ENCODE measurements at regions not wholly inside any gene's neighbourhood (a gene's known extent, or its start where the extent isn't known, plus 50 kb on each side); places are given as distances from the start of the nearest gene placed in this dataset.

GRCh38 chr15:38040615-38041014, 106.2 kb downstream of the TMCO5A start:
- CTCF ChIA-PET = no interaction called here
- H2AFZ ChIP-seq (ENCODE audit: low read depth, low read length, poor library complexity, severe bottlenecking) = no peak overlapping the region

GRCh38 chr15:38041576-38041975, 107.1 kb downstream of the TMCO5A start:
- Histone ChIP-seq H3K36me3 (ENCODE audit: control insufficient read depth in 1 of 2, insufficient read depth in 2 of 2, low read length in 2 of 2) (no peaks in the 10 kb centered on the region), H3K27ac (ENCODE audit: low read depth, low read length) (no peak overlapping the region), H2AFZ (ENCODE audit: low read depth, low read length, poor library complexity, severe bottlenecking) (no peak overlapping the region), H3K9ac (ENCODE audit: low read length) (no peak overlapping the region), H3K79me2 (ENCODE audit: insufficient read depth, low read length) (no peaks in the 10 kb centered on the region), H3K9me3 (ENCODE audit: control insufficient read depth in 1 of 2, insufficient read depth in 1 of 2, low read depth in 1 of 2, low read length in 2 of 2) (no peaks in the 10 kb centered on the region), H4K20me1 (ENCODE audit: insufficient read depth) (no peaks in the 10 kb centered on the region), H3K9me2 (ENCODE audit: insufficient read depth) (no peaks in the 10 kb centered on the region), H3K4me2 (ENCODE audit: low read length) (no peak overlapping the region), H3K4me1 (ENCODE audit: control insufficient read depth in 1 of 2, insufficient read depth in 2 of 2, low read length in 2 of 2) (no peaks in the 10 kb centered on the region), H3K4me3 (replicated peaks in 1 of 2; ENCODE audit: low read depth in 1 of 2, low read length in 2 of 2) (no peak overlapping the region), H3K27me3 (ENCODE audit: insufficient read depth, low read length) (no peaks in the 10 kb centered on the region)
- ATAC-seq (no peak), DNase-seq (ENCODE audit: low read depth, low spot score) (no peak)
- intact Hi-C loops (cut with micrococcal nuclease) = no loop called here
- ChIA-PET RAD21 (ENCODE audit: low non-redundant PET in 1 of 2, low total read pairs in 2 of 2, uncharacterized antibody in 2 of 2, unreplicated experiment in 2 of 2) (no interaction called here), CTCF (no interaction called here), POLR2A (no interaction called here)
- BruUV-seq (replicated peaks) = no TSS peak
- no peak for TF ChIP-seq RAD21 (IDR thresholded peaks at IDR 0.05; ENCODE audit: low read depth)

More at GRCh38 chr15:38040615-38041014, 106.2 kb downstream of the TMCO5A start:
- H3K36me3 ChIP-seq (ENCODE audit: control insufficient read depth in 1 of 2, insufficient read depth in 2 of 2, low read length in 2 of 2) = no peaks in the 10 kb centered on the region
- H3K4me2 ChIP-seq (ENCODE audit: low read length) = no peak overlapping the region
- BruUV-seq (replicated peaks) = no TSS peak
- ATAC-seq (no peak), DNase-seq (ENCODE audit: low read depth, low spot score) (no peak)
- H4K20me1 ChIP-seq (ENCODE audit: insufficient read depth) = no peaks in the 10 kb centered on the region
- no peaks in the 10 kb centered on the region for H3K4me1 ChIP-seq (ENCODE audit: control insufficient read depth in 1 of 2, insufficient read depth in 2 of 2, low read length in 2 of 2)
- H3K9me2 ChIP-seq (ENCODE audit: insufficient read depth) = no peaks in the 10 kb centered on the region
- H3K9ac ChIP-seq (ENCODE audit: low read length) = no peak overlapping the region
- H3K79me2 ChIP-seq (ENCODE audit: insufficient read depth, low read length) = no peaks in the 10 kb centered on the region
- ChIA-PET RAD21 (ENCODE audit: low non-redundant PET in 1 of 2, low total read pairs in 2 of 2, uncharacterized antibody in 2 of 2, unreplicated experiment in 2 of 2) (no interaction called here), POLR2A (no interaction called here)
- no peak overlapping the region for H3K4me3 ChIP-seq (replicated peaks in 1 of 2; ENCODE audit: low read depth in 1 of 2, low read length in 2 of 2)
- TF ChIP-seq YY1 (IDR thresholded peaks at IDR 0.05; ENCODE audit: extremely low read depth, insufficient replicate concordance, low read depth, low read length) (no peak), TCF7L2 (IDR thresholded peaks at IDR 0.05; ENCODE audit: borderline replicate concordance, extremely low read depth, insufficient read depth, insufficient read length) (no peak), ELF1 (IDR thresholded peaks at IDR 0.05; ENCODE audit: borderline replicate concordance, low read depth) (no peak), EZH2phosphoT487 (IDR thresholded peaks at IDR 0.05; ENCODE audit: borderline replicate concordance) (no peak), CBX3 (IDR thresholded peaks at IDR 0.05; ENCODE audit: low read depth) (no peak)
- no peak overlapping the region for H3K27ac ChIP-seq (ENCODE audit: low read depth, low read length)
- intact Hi-C loops (cut with micrococcal nuclease) = no loop called here
- H3K9me3 ChIP-seq (ENCODE audit: control insufficient read depth in 1 of 2, insufficient read depth in 1 of 2, low read depth in 1 of 2, low read length in 2 of 2) = no peaks in the 10 kb centered on the region
- H3K27me3 ChIP-seq (ENCODE audit: insufficient read depth, low read length) = no peaks in the 10 kb centered on the region

All from HCT116 (cell line).